ENCODE measurements at regions not wholly inside any gene's neighbourhood (a gene's known extent, or its start where the extent isn't known, plus 50 kb on each side); places are given as distances from the start of the nearest gene placed in this dataset.

DNA sequence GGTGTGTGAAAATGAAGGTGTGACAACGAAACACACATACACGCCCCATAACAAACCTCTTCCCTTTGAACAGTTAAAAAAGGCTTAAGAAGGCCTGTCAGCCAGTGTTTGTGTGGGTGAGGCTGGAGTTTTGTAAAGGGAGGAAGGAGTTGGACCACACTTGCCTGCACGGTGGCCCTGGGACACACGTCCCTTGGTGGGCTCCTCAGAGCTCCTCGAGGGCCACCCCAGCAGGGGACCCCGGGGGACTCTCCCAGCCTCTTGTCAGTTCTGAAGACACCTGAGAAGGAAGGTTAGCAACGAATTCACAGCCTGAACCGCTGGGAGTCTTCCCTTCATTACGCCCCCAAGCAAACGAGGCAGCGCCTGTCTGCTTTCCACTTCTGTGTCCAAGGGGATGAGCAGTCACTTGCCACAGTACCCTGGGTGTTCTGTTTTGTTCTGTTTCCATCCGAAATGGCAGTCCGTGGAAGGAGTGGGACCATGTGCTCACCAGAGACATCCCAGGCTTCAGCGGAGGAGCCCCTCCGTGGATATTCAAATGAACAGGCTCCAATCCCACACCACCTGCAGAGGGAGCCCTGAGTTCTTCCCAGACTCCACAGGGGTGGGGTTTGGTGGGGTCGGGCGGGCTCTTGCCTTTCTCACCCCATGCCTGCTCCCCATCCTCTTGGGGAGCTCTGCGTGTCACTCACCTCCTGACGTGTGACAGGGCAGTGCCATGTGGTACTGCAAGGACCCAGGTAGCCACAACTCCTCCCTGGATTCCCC is 68.6 kb downstream of the NRN1 start:
- CTCF ChIA-PET (ENCODE audit: low intra/inter-chr PET ratio), result no interaction called here
- no TSS peak for BruUV-seq (replicated peaks)

More for the DNA sequence above, 68.6 kb downstream of the NRN1 start:
- TF ChIP-seq TCF3 (CRISPR knock-in tag; IDR thresholded peaks at IDR 0.05), result no peak
- TF ChIP-seq, protein P1, sequence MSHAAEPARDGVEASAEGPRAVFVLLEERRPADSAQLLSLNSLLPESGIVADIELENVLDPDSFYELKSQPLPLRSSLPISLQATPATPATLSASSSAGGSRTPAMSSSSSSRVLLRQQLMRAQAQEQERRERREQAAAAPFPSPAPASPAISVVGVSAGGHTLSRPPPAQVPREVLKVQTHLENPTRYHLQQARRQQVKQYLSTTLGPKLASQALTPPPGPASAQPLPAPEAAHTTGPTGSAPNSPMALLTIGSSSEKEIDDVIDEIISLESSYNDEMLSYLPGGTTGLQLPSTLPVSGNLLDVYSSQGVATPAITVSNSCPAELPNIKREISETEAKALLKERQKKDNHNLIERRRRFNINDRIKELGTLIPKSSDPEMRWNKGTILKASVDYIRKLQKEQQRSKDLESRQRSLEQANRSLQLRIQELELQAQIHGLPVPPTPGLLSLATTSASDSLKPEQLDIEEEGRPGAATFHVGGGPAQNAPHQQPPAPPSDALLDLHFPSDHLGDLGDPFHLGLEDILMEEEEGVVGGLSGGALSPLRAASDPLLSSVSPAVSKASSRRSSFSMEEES (CRISPR knock-in tag; IDR thresholded peaks at IDR 0.05), result no peak
- TF ChIP-seq SMARCC2 (IDR thresholded peaks at IDR 0.05; ENCODE audit: low read depth), result no peak
- TF ChIP-seq, protein P2, sequence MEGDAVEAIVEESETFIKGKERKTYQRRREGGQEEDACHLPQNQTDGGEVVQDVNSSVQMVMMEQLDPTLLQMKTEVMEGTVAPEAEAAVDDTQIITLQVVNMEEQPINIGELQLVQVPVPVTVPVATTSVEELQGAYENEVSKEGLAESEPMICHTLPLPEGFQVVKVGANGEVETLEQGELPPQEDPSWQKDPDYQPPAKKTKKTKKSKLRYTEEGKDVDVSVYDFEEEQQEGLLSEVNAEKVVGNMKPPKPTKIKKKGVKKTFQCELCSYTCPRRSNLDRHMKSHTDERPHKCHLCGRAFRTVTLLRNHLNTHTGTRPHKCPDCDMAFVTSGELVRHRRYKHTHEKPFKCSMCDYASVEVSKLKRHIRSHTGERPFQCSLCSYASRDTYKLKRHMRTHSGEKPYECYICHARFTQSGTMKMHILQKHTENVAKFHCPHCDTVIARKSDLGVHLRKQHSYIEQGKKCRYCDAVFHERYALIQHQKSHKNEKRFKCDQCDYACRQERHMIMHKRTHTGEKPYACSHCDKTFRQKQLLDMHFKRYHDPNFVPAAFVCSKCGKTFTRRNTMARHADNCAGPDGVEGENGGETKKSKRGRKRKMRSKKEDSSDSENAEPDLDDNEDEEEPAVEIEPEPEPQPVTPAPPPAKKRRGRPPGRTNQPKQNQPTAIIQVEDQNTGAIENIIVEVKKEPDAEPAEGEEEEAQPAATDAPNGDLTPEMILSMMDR (IDR thresholded peaks at IDR 0.05 in 2 of 3, conservative IDR thresholded peaks at IDR 0.05 in 1 of 3; ENCODE audit: insufficient read depth in 2 of 3, low read depth in 1 of 3, low read length in 3 of 3), result peak in 1 of 3 experiments; percentile 17; a peak in 1 of 6 replicates
- TF ChIP-seq TOE1 (IDR thresholded peaks at IDR 0.05; ENCODE audit: borderline replicate concordance), result no peak
- no peak for TF ChIP-seq TOE1 (CRISPR knock-in tag; IDR thresholded peaks at IDR 0.05; ENCODE audit: borderline replicate concordance, low read depth)
- Histone ChIP-seq H3K36me3 (ENCODE audit: control insufficient read depth, insufficient read depth, low read length) (no peaks in the 10 kb centered on the region), H3K4me3 (no peak overlapping the region), H3K27ac (ENCODE audit: extremely low read depth, low read depth, low read length) (no peak overlapping the region), H3K9me3 (replicated peaks; ENCODE audit: control insufficient read depth, insufficient read depth, low read depth, low read length) (no peaks in the 10 kb centered on the region), H3K9me1 (ENCODE audit: control insufficient read depth, insufficient read depth, low read length) (no peaks in the 10 kb centered on the region), H3K79me2 (ENCODE audit: control insufficient read depth, insufficient read depth, low read length) (no peaks in the 10 kb centered on the region), H3K4me1 (replicated peaks in 1 of 2; ENCODE audit: control insufficient read depth in 2 of 2, insufficient read depth in 2 of 2, low read length in 2 of 2) (no peaks in the 10 kb centered on the region), H2AFZ (ENCODE audit: low read depth, low read length) (no peak overlapping the region), H3K27me3 (ENCODE audit: control insufficient read depth in 2 of 2, insufficient read depth in 2 of 2, low read length in 2 of 2) (peaks cover 3 to 12% of the 10 kb centered on the region in 2 experiments; a peak in 2 of 5 replicates), H3K9ac (ENCODE audit: insufficient read depth in 1 of 2, low read depth in 2 of 2, low read length in 2 of 2) (no peak overlapping the region), H3K4me2 (ENCODE audit: insufficient read depth, low read length) (no peak overlapping the region), H4K20me1 (replicated peaks; ENCODE audit: control insufficient read depth, insufficient read depth, low read length) (no peaks in the 10 kb centered on the region)
- FAIRE-seq (no peak), DNase-seq (ENCODE audit: extremely low read depth in 1 of 4, low spot score in 3 of 4) (peak in 1 of 4 experiments; percentile 20), ATAC-seq (peak; percentile 63; the same call in 2 of the 3 replicates)
- intact Hi-C loops (cut with micrococcal nuclease), result no loop called here
- in situ Hi-C loops (cut with MboI), result no loop called here
- POLR2A ChIA-PET, result interaction anchor here (0.8 to 0.9 kb wide), 2 partner anchors 10 to 1394 kb away, joined by 3 read pairs; no protein-coding TSS in a partner anchor
- 2% methylated on average over 19 of the region's 19 CpGs for WGBS (ENCODE audit: insufficient coverage, low coverage, missing lambda C conversion rate)

Data from K562 (cell line).